ENCODE measurements at regions not wholly inside any gene's neighbourhood (a gene's known extent, or its start where the extent isn't known, plus 50 kb on each side); places are given as distances from the start of the nearest gene placed in this dataset.

GRCh38 chr4:96248225-96248624 lies 408.3 kb downstream of the PDHA2 start:
- Histone ChIP-seq H3K9me3 (ENCODE audit: insufficient read depth, low read depth, low read length) (no peaks in the 10 kb centered on the region), H2AFZ (ENCODE audit: low read length) (no peak overlapping the region), H3K4me3 (ENCODE audit: low read length, poor library complexity, severe bottlenecking) (no peak overlapping the region), H3K9ac (ENCODE audit: low read depth, low read length, poor library complexity, severe bottlenecking) (no peak overlapping the region), H3K4me2 (ENCODE audit: low read depth, low read length, poor library complexity, severe bottlenecking) (no peak overlapping the region), H3F3A (ENCODE audit: low read depth) (no peaks in the 10 kb centered on the region), H3K79me2 (ENCODE audit: insufficient read depth, low read length) (no peaks in the 10 kb centered on the region), H3K36me3 (ENCODE audit: insufficient read depth, low read length) (no peaks in the 10 kb centered on the region), H3K9me2 (replicated peaks; ENCODE audit: low read depth, low read length) (no peaks in the 10 kb centered on the region), H4K20me1 (ENCODE audit: insufficient read depth, low read length, poor library complexity, severe bottlenecking) (no peaks in the 10 kb centered on the region), H3K4me1 (ENCODE audit: insufficient read depth, low read length, poor library complexity, severe bottlenecking) (no peaks in the 10 kb centered on the region), H3K27me3 (ENCODE audit: insufficient read depth, low read length, poor library complexity, severe bottlenecking) (no peaks in the 10 kb centered on the region)
- TF ChIP-seq CTCF (conservative IDR thresholded peaks at IDR 0.05; ENCODE audit: low read length) = no peak
- TF ChIP-seq EZH2phosphoT487 (IDR thresholded peaks at IDR 0.05; ENCODE audit: borderline replicate concordance) = no peak

GRCh38 chr4:96260064-96260682 lies 420.3 kb downstream of the PDHA2 start:
- Histone ChIP-seq H3K4me1 (ENCODE audit: insufficient read depth, low read length, poor library complexity, severe bottlenecking) (no peaks in the 10 kb centered on the region), H4K20me1 (ENCODE audit: insufficient read depth, low read length, poor library complexity, severe bottlenecking) (no peaks in the 10 kb centered on the region), H3K4me2 (ENCODE audit: low read depth, low read length, poor library complexity, severe bottlenecking) (no peak overlapping the region), H3K36me3 (ENCODE audit: insufficient read depth, low read length) (no peaks in the 10 kb centered on the region), H3K79me2 (ENCODE audit: insufficient read depth, low read length) (no peaks in the 10 kb centered on the region), H3K27me3 (ENCODE audit: insufficient read depth, low read length, poor library complexity, severe bottlenecking) (no peaks in the 10 kb centered on the region), H3K9ac (ENCODE audit: low read depth, low read length, poor library complexity, severe bottlenecking) (no peak overlapping the region), H3K9me2 (replicated peaks; ENCODE audit: low read depth, low read length) (no peaks in the 10 kb centered on the region), H3F3A (ENCODE audit: low read depth) (no peaks in the 10 kb centered on the region), H3K4me3 (ENCODE audit: low read length, poor library complexity, severe bottlenecking) (no peak overlapping the region), H2AFZ (ENCODE audit: low read length) (no peak overlapping the region), H3K9me3 (ENCODE audit: insufficient read depth, low read depth, low read length) (no peaks in the 10 kb centered on the region)
- TF ChIP-seq CTCF (conservative IDR thresholded peaks at IDR 0.05; ENCODE audit: low read length) (no peak), EZH2phosphoT487 (IDR thresholded peaks at IDR 0.05; ENCODE audit: borderline replicate concordance) (no peak)

GRCh38 chr4:96262057-96262456 lies 422.2 kb downstream of the PDHA2 start:
- H3K9me2 ChIP-seq (replicated peaks; ENCODE audit: low read depth, low read length) = no peaks in the 10 kb centered on the region
- H3K4me2 ChIP-seq (ENCODE audit: low read depth, low read length, poor library complexity, severe bottlenecking) = no peak overlapping the region
- no peaks in the 10 kb centered on the region for H3K79me2 ChIP-seq (ENCODE audit: insufficient read depth, low read length)
- no peaks in the 10 kb centered on the region for H4K20me1 ChIP-seq (ENCODE audit: insufficient read depth, low read length, poor library complexity, severe bottlenecking)
- H2AFZ ChIP-seq (ENCODE audit: low read length) = no peak overlapping the region
- TF ChIP-seq CTCF (conservative IDR thresholded peaks at IDR 0.05; ENCODE audit: low read length) (no peak), EZH2phosphoT487 (IDR thresholded peaks at IDR 0.05; ENCODE audit: borderline replicate concordance) (no peak)
- no peaks in the 10 kb centered on the region for H3K4me1 ChIP-seq (ENCODE audit: insufficient read depth, low read length, poor library complexity, severe bottlenecking)
- H3K27me3 ChIP-seq (ENCODE audit: insufficient read depth, low read length, poor library complexity, severe bottlenecking) = no peaks in the 10 kb centered on the region
- no peaks in the 10 kb centered on the region for H3K9me3 ChIP-seq (ENCODE audit: insufficient read depth, low read depth, low read length)
- no peak overlapping the region for H3K4me3 ChIP-seq (ENCODE audit: low read length, poor library complexity, severe bottlenecking)
- no peak overlapping the region for H3K9ac ChIP-seq (ENCODE audit: low read depth, low read length, poor library complexity, severe bottlenecking)
- no peaks in the 10 kb centered on the region for H3K36me3 ChIP-seq (ENCODE audit: insufficient read depth, low read length)
- no peaks in the 10 kb centered on the region for H3F3A ChIP-seq (ENCODE audit: low read depth)
